Natural killer cell (primary cell): ENCODE measurements at regions not wholly inside any gene's neighbourhood (a gene's known extent, or its start where the extent isn't known, plus 50 kb on each side); places are given as distances from the start of the nearest gene placed in this dataset.

Experiments used
- ATAC-seq, 3 donors: fragments of 150-1000 bp in 2 of 3; fragments of 200-7000 bp in 1 of 3; cut with Tn5 transposase; 1 replicate in 1 of 3; 2 replicates in 2 of 3; pipeline ENCODE4 v1.10.0; 2021; ENCODE audit warnings: mild to moderate bottlenecking in 2 of 3, moderate library complexity in 2 of 3
- DNase-seq, 2 donors: peaks; one replicate each; pipeline versions ENCODE4 v3.0.0 to v3.0.0-alpha.2; 2013 to 2021; ENCODE audit warnings: mixed read lengths in 1 of 2
- H3K27ac ChIP-seq: one replicate; pipeline ENCODE4 v1.5.1; 2013; ENCODE audit warnings: mild to moderate bottlenecking, low read length
- H3K27me3 ChIP-seq: one replicate; pipeline ENCODE4 v1.6.1; 2013; ENCODE audit warnings: low read length; ENCODE audit not compliant: control insufficient read depth, insufficient read depth
- H3K36me3 ChIP-seq: one replicate; pipeline ENCODE4 v1.6.1; 2013; ENCODE audit warnings: low read length; ENCODE audit not compliant: control insufficient read depth, insufficient read depth
- H3K4me1 ChIP-seq: one replicate; pipeline ENCODE4 v1.6.1; 2013; ENCODE audit warnings: low read length; ENCODE audit not compliant: control insufficient read depth, insufficient read depth
- H3K4me3 ChIP-seq: one replicate; pipeline ENCODE4 v1.5.1; 2013; ENCODE audit warnings: low read length
- H3K9me3 ChIP-seq: one replicate; pipeline ENCODE4 v1.6.1; 2013; ENCODE audit warnings: low read length; ENCODE audit not compliant: control insufficient read depth, insufficient read depth
- H3K27ac Mint-ChIP-seq, 2 donors: one replicate each; pipeline ENCODE4 v1.8.0; 2022; ENCODE audit warnings: mild to moderate bottlenecking in 2 of 2, mixed read lengths in 2 of 2, moderate library complexity in 1 of 2
- H3K27me3 Mint-ChIP-seq, 2 donors: one replicate each; pipeline ENCODE4 v1.8.0; 2022; ENCODE audit warnings: low read depth in 2 of 2, mixed read lengths in 2 of 2
- H3K36me3 Mint-ChIP-seq: one replicate; pipeline ENCODE4 v1.8.0; 2022; ENCODE audit warnings: mixed read lengths
- H3K4me1 Mint-ChIP-seq, 2 donors: one replicate each; pipeline ENCODE4 v1.8.0; 2022; ENCODE audit warnings: mixed read lengths in 2 of 2
- H3K4me3 Mint-ChIP-seq: one replicate; pipeline ENCODE4 v1.8.0; 2022; ENCODE audit warnings: mild to moderate bottlenecking, moderate library complexity, mixed read lengths
- H3K9me3 Mint-ChIP-seq, 2 donors: one replicate each; pipeline ENCODE4 v1.8.0; 2022; ENCODE audit warnings: mixed read lengths in 2 of 2
- CTCF ChIP-seq: fragments of 200-600 bp; IDR thresholded peaks from one replicate; pipeline ENCODE4 v1.8.0; 2022; ENCODE audit warnings: antibody characterized with exemption
- WGBS: methylation state at CpG from one replicate; pipeline ENCODE4 v1.1.7; 2013; ENCODE audit warnings: missing lambda C conversion rate; ENCODE audit not compliant: insufficient coverage; 5-methylcytosine and 5-hydroxymethylcytosine counted together
- intact Hi-C: fragments of 100-400 bp; cut with micrococcal nuclease; formaldehyde crosslinking; loops from one replicate; pipeline ENCODE4 v1.14.2; 2022

DNA sequence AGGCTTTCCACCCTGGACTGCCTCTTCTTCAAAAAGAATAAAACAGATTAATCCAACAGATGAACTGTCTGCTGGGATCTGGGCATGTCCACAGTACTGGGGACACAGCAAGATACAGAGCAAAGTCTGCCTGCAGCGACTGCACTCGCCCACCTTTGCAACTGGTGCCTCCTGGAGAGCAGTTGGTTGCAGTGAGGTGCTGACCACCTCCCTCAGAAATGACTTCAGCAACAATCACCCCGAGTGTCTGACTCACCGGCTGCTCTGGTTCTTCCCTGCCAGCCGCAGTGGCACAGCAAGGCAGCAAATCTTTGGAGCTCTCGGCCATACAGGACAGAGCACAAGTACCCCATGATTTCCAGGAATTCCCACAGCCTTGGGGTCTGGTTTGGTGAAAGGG is 179.7 kb downstream of the ANAPC1 start:
- 89% methylated on average over 6 of the region's 6 CpGs for WGBS
- no peaks in the 10 kb centered on the region for H3K36me3 Mint-ChIP-seq
- H3K27ac ChIP-seq = no peak overlapping the region
- no peak for ATAC-seq
- no peaks in the 10 kb centered on the region for H3K27me3 ChIP-seq
- TF ChIP-seq CTCF = no peak
- H3K9me3 ChIP-seq = no peaks in the 10 kb centered on the region
- no peaks in the 10 kb centered on the region for H3K9me3 Mint-ChIP-seq
- no peak for DNase-seq
- peaks cover 23% of the 10 kb centered on the region for H3K4me1 ChIP-seq
- H3K27me3 Mint-ChIP-seq = no peaks in the 10 kb centered on the region
- peaks cover 21 to 26% of the 10 kb centered on the region in 2 donors for H3K4me1 Mint-ChIP-seq
- no peak overlapping the region for H3K4me3 ChIP-seq
- no peak overlapping the region for H3K4me3 Mint-ChIP-seq
- no peaks in the 10 kb centered on the region for H3K36me3 ChIP-seq
- no peak overlapping the region for H3K27ac Mint-ChIP-seq
- intact Hi-C loops = loop anchor here (5.0 to 10.0 kb wide), 2 partner anchors 587 to 889 kb away; no protein-coding TSS in a partner anchor

GRCh38 chr2:111705239-111705638 is 178.8 kb downstream of the ANAPC1 start:
- Histone ChIP-seq H3K36me3 (no peaks in the 10 kb centered on the region), H3K4me3 (no peak overlapping the region), H3K9me3 (no peaks in the 10 kb centered on the region), H3K27ac (no peak overlapping the region), H3K4me1 (peaks cover 20% of the 10 kb centered on the region), H3K27me3 (no peaks in the 10 kb centered on the region)
- no peak for TF ChIP-seq CTCF
- ATAC-seq = no peak
- no peaks in the 10 kb centered on the region for H3K27me3 Mint-ChIP-seq
- intact Hi-C loops = loop anchor here (10.0 kb wide), 1 partner anchor 890 kb away; no protein-coding TSS in a partner anchor
- WGBS = 65% methylated on average over 7 of the region's 7 CpGs
- no peak for DNase-seq
- peaks cover 18 to 24% of the 10 kb centered on the region in 2 donors for H3K4me1 Mint-ChIP-seq
- peak overlapping the region in 1 of 2 donors; percentile 60 for H3K27ac Mint-ChIP-seq
- no peaks in the 10 kb centered on the region for H3K36me3 Mint-ChIP-seq
- H3K4me3 Mint-ChIP-seq = no peak overlapping the region
- no peaks in the 10 kb centered on the region for H3K9me3 Mint-ChIP-seq

- intact Hi-C loops = loop anchor here (10.0 kb wide), 1 partner anchor 891 kb away; no protein-coding TSS in a partner anchor
- no peak for TF ChIP-seq CTCF
- peak; percentile 52 to 69 (median 55) for ATAC-seq
- no peaks in the 10 kb centered on the region for H3K36me3 Mint-ChIP-seq
- Histone ChIP-seq H3K4me3 (no peak overlapping the region), H3K4me1 (peaks cover 20% of the 10 kb centered on the region), H3K36me3 (no peaks in the 10 kb centered on the region), H3K27me3 (no peaks in the 10 kb centered on the region), H3K27ac (no peak overlapping the region), H3K9me3 (no peaks in the 10 kb centered on the region)
- H3K4me1 Mint-ChIP-seq = peaks cover 18 to 24% of the 10 kb centered on the region in 2 donors
- no peak overlapping the region for H3K4me3 Mint-ChIP-seq
- DNase-seq = peak in 1 of 2 donors; percentile 41
- WGBS = 24% methylated on average over 5 of the region's 6 CpGs
- no peaks in the 10 kb centered on the region for H3K9me3 Mint-ChIP-seq
- H3K27ac Mint-ChIP-seq = peak overlapping the region in 1 of 2 donors; percentile 60
- H3K27me3 Mint-ChIP-seq = no peaks in the 10 kb centered on the region
Measured at GRCh38 chr2:111705711-111706336, 178.2 kb downstream of the ANAPC1 start.
